ENCODE measurements at regions not wholly inside any gene's neighbourhood (a gene's known extent, or its start where the extent isn't known, plus 50 kb on each side); places are given as distances from the start of the nearest gene placed in this dataset.

GRCh38 chr7:17674166-17674942 lies 265.9 kb downstream of the SNX13 start:
- H3K27me3 ChIP-seq, result no peaks in the 10 kb centered on the region
- no peak overlapping the region for H3K27ac ChIP-seq
- H3K4me1 ChIP-seq, result peaks cover 0 to 19% (median 6%) of the 10 kb centered on the region in 4 donors
- no peaks in the 10 kb centered on the region for H3K36me3 ChIP-seq
- no peak for DNase-seq (ENCODE audit: low spot score in 2 of 2)
- TF ChIP-seq POLR2A (IDR thresholded peaks at IDR 0.05), result no peak
- TF ChIP-seq EP300 (IDR thresholded peaks at IDR 0.05), result peak in 1 of 2 donors; percentile 31
- TF ChIP-seq CTCF (IDR thresholded peaks at IDR 0.05), result no peak
- H3K9me3 ChIP-seq, result no peaks in the 10 kb centered on the region
- H3K4me3 ChIP-seq, result no peak overlapping the region
- WGBS, 2 donors, result 79 to 86% methylated on average over 8 of the region's 8 CpGs

GRCh38 chr7:17674943-17675608 lies 265.2 kb downstream of the SNX13 start:
- WGBS, 2 donors, result 78 to 81% methylated on average over 5 of the region's 5 CpGs
- DNase-seq (ENCODE audit: low spot score in 2 of 2), result no peak
- H3K9me3 ChIP-seq, result no peaks in the 10 kb centered on the region

GRCh38 chr7:17677408-17677807 lies 262.9 kb downstream of the SNX13 start:
- Histone ChIP-seq H3K27me3 (no peaks in the 10 kb centered on the region), H3K4me3 (no peak overlapping the region), H3K36me3 (no peaks in the 10 kb centered on the region), H3K27ac (peak overlapping the region in 2 of 4 donors; percentile 68 to 76), H3K9me3 (no peaks in the 10 kb centered on the region), H3K4me1 (peaks cover 0 to 43% (median 18%) of the 10 kb centered on the region in 4 donors)
- 47 to 57% methylated on average over 2 of the region's 2 CpGs for WGBS, 2 donors
- no peak for DNase-seq (ENCODE audit: low spot score in 2 of 2)
- TF ChIP-seq EP300 (IDR thresholded peaks at IDR 0.05) (no peak), POLR2A (IDR thresholded peaks at IDR 0.05) (no peak)

More at GRCh38 chr7:17674943-17675608, 265.2 kb downstream of the SNX13 start:
- Histone ChIP-seq H3K27ac (no peak overlapping the region), H3K4me1 (peaks cover 0 to 26% (median 10%) of the 10 kb centered on the region in 4 donors), H3K4me3 (no peak overlapping the region), H3K27me3 (no peaks in the 10 kb centered on the region), H3K36me3 (no peaks in the 10 kb centered on the region)
- no peak for TF ChIP-seq EP300 (IDR thresholded peaks at IDR 0.05)
- no peak for TF ChIP-seq CTCF (IDR thresholded peaks at IDR 0.05)
- TF ChIP-seq POLR2A (IDR thresholded peaks at IDR 0.05), result no peak

- peaks cover 0 to 46% (median 23%) of the 10 kb centered on the region in 4 donors for H3K4me1 ChIP-seq
- TF ChIP-seq POLR2A (IDR thresholded peaks at IDR 0.05), result no peak
- no peak for TF ChIP-seq EP300 (IDR thresholded peaks at IDR 0.05)
- TF ChIP-seq CTCF (IDR thresholded peaks at IDR 0.05), result no peak
- H3K4me3 ChIP-seq, result no peak overlapping the region
- WGBS, 2 donors, result 93 to 95% methylated on average over 2 of the region's 2 CpGs
- H3K9me3 ChIP-seq, result no peaks in the 10 kb centered on the region
- no peak for DNase-seq (ENCODE audit: low spot score in 2 of 2)
- H3K36me3 ChIP-seq, result no peaks in the 10 kb centered on the region
- peak overlapping the region in 2 of 4 donors; percentile 68 to 78 for H3K27ac ChIP-seq
- H3K27me3 ChIP-seq, result no peaks in the 10 kb centered on the region
Observed at GRCh38 chr7:17678896-17679295, 261.4 kb downstream of the SNX13 start.

- peaks cover 0 to 46% (median 23%) of the 10 kb centered on the region in 4 donors for H3K4me1 ChIP-seq
- peak in 1 of 2 donors; percentile 52 for DNase-seq (ENCODE audit: low spot score in 2 of 2)
- no peak for TF ChIP-seq POLR2A (IDR thresholded peaks at IDR 0.05)
- peak in 1 of 2 donors; percentile 63 for TF ChIP-seq EP300 (IDR thresholded peaks at IDR 0.05)
- H3K9me3 ChIP-seq, result no peaks in the 10 kb centered on the region
- H3K27me3 ChIP-seq, result no peaks in the 10 kb centered on the region
- no peaks in the 10 kb centered on the region for H3K36me3 ChIP-seq
- H3K4me3 ChIP-seq, result no peak overlapping the region
- H3K27ac ChIP-seq, result peak overlapping the region in 3 of 4 donors; percentile 22 to 78 (median 72)
- 68 to 75% methylated on average over 4 of the region's 4 CpGs for WGBS, 2 donors
Observed at GRCh38 chr7:17679458-17679857, 260.8 kb downstream of the SNX13 start.

GRCh38 chr7:17680026-17680425 lies 260.3 kb downstream of the SNX13 start:
- H3K27me3 ChIP-seq, result no peaks in the 10 kb centered on the region
- TF ChIP-seq EP300 (IDR thresholded peaks at IDR 0.05) (peak in 1 of 2 donors; percentile 76), POLR2A (IDR thresholded peaks at IDR 0.05) (no peak)
- peaks cover 0 to 46% (median 23%) of the 10 kb centered on the region in 4 donors for H3K4me1 ChIP-seq
- H3K36me3 ChIP-seq, result no peaks in the 10 kb centered on the region
- DNase-seq (ENCODE audit: low spot score in 2 of 2), result peak in 1 of 2 donors; percentile 65
- H3K9me3 ChIP-seq, result no peaks in the 10 kb centered on the region
- WGBS, 2 donors, result 38 to 46% methylated on average over 5 to 6 of the region's 6 CpGs
- no peak overlapping the region for H3K4me3 ChIP-seq
- peak overlapping the region in 3 of 4 donors; percentile 22 to 78 (median 72) for H3K27ac ChIP-seq

Measured in tibial nerve (tissue), 4 donors.